ENCODE measurements at regions not wholly inside any gene's neighbourhood (a gene's known extent, or its start where the extent isn't known, plus 50 kb on each side); places are given as distances from the start of the nearest gene placed in this dataset.

GRCh38 chr1:218946147-218946546 lies 227.5 kb upstream of the LYPLAL1 start:
- H3K27ac ChIP-seq, result no peak overlapping the region
- H3K9ac ChIP-seq (ENCODE audit: insufficient read length), result no peak overlapping the region
- H3K9me3 ChIP-seq (ENCODE audit: low read depth, low read length), result no peaks in the 10 kb centered on the region
- no peak for TF ChIP-seq EZH2 (IDR thresholded peaks at IDR 0.05)
- no peak for TF ChIP-seq FOXP2 (optimal IDR thresholded peaks at IDR 0.05; ENCODE audit: control extremely low read depth, extremely low read length, insufficient read depth)
- TF ChIP-seq POLR2AphosphoS5 (IDR thresholded peaks at IDR 0.05; ENCODE audit: borderline replicate concordance, low read depth, low read length), result no peak
- DNase-seq (ENCODE audit: low read depth, low spot score), result no peak
- H3K36me3 ChIP-seq (ENCODE audit: insufficient read depth, low read length), result no peaks in the 10 kb centered on the region
- H3K4me3 ChIP-seq, result no peak overlapping the region

GRCh38 chr1:218948446-218948845 lies 225.2 kb upstream of the LYPLAL1 start:
- Histone ChIP-seq H3K9me3 (ENCODE audit: low read depth, low read length) (no peaks in the 10 kb centered on the region), H3K9ac (ENCODE audit: insufficient read length) (no peak overlapping the region), H3K4me3 (no peak overlapping the region), H3K27ac (no peak overlapping the region), H3K36me3 (ENCODE audit: insufficient read depth, low read length) (no peaks in the 10 kb centered on the region)
- TF ChIP-seq EZH2 (IDR thresholded peaks at IDR 0.05) (no peak), POLR2AphosphoS5 (IDR thresholded peaks at IDR 0.05; ENCODE audit: borderline replicate concordance, low read depth, low read length) (no peak), FOXP2 (optimal IDR thresholded peaks at IDR 0.05; ENCODE audit: control extremely low read depth, extremely low read length, insufficient read depth) (no peak)
- DNase-seq (ENCODE audit: low read depth, low spot score), result no peak

GRCh38 chr1:218953386-218953785 lies 220.3 kb upstream of the LYPLAL1 start:
- no peak overlapping the region for H3K27ac ChIP-seq
- H3K9ac ChIP-seq (ENCODE audit: insufficient read length), result no peak overlapping the region
- TF ChIP-seq EZH2 (IDR thresholded peaks at IDR 0.05) (no peak), POLR2AphosphoS5 (IDR thresholded peaks at IDR 0.05; ENCODE audit: borderline replicate concordance, low read depth, low read length) (no peak), FOXP2 (optimal IDR thresholded peaks at IDR 0.05; ENCODE audit: control extremely low read depth, extremely low read length, insufficient read depth) (no peak)
- no peak overlapping the region for H3K4me3 ChIP-seq
- DNase-seq (ENCODE audit: low read depth, low spot score), result no peak
- H3K36me3 ChIP-seq (ENCODE audit: insufficient read depth, low read length), result no peaks in the 10 kb centered on the region
- no peaks in the 10 kb centered on the region for H3K9me3 ChIP-seq (ENCODE audit: low read depth, low read length)

- no peak for DNase-seq (ENCODE audit: low read depth, low spot score)
- TF ChIP-seq EZH2 (IDR thresholded peaks at IDR 0.05), result no peak
- TF ChIP-seq FOXP2 (optimal IDR thresholded peaks at IDR 0.05; ENCODE audit: control extremely low read depth, extremely low read length, insufficient read depth), result no peak
- no peak for TF ChIP-seq POLR2AphosphoS5 (IDR thresholded peaks at IDR 0.05; ENCODE audit: borderline replicate concordance, low read depth, low read length)
- H3K9me3 ChIP-seq (ENCODE audit: low read depth, low read length), result no peaks in the 10 kb centered on the region
Measured at GRCh38 chr1:218957971-218958370, 215.7 kb upstream of the LYPLAL1 start.

DNA sequence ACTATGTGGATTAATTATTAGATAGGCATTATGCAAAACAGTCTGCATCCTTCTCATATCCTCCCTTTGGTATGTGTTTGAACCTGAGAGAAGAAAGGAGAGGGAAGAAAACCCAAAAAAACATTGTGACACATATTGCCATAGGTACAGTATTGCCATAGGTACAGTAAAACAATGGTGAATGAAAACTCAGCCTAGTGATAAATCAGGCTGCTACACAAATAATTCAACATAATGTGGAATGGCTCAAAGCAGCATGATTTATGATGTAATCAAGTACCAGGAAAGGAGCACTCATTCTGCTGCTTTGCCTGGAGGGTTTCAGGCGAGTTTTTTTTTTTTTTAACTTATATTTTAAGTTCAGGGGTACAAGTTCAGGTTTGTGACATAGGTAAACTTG lies 213.9 kb upstream of the LYPLAL1 start:
- no peak for DNase-seq (ENCODE audit: low read depth, low spot score)
- no peak overlapping the region for H3K27ac ChIP-seq
- no peak overlapping the region for H3K9ac ChIP-seq (ENCODE audit: insufficient read length)
- no peak overlapping the region for H3K4me3 ChIP-seq
- no peaks in the 10 kb centered on the region for H3K9me3 ChIP-seq (ENCODE audit: low read depth, low read length)
- no peaks in the 10 kb centered on the region for H3K36me3 ChIP-seq (ENCODE audit: insufficient read depth, low read length)
- TF ChIP-seq POLR2AphosphoS5 (IDR thresholded peaks at IDR 0.05; ENCODE audit: borderline replicate concordance, low read depth, low read length) (no peak), EZH2 (IDR thresholded peaks at IDR 0.05) (no peak), FOXP2 (optimal IDR thresholded peaks at IDR 0.05; ENCODE audit: control extremely low read depth, extremely low read length, insufficient read depth) (no peak)

More at GRCh38 chr1:218957971-218958370, 215.7 kb upstream of the LYPLAL1 start:
- H3K27ac ChIP-seq, result no peak overlapping the region
- H3K4me3 ChIP-seq, result no peak overlapping the region
- no peak overlapping the region for H3K9ac ChIP-seq (ENCODE audit: insufficient read length)
- H3K36me3 ChIP-seq (ENCODE audit: insufficient read depth, low read length), result no peaks in the 10 kb centered on the region

- no peak for DNase-seq (ENCODE audit: low read depth, low spot score)
- H3K27ac ChIP-seq, result no peak overlapping the region
- H3K4me3 ChIP-seq, result no peak overlapping the region
- H3K36me3 ChIP-seq (ENCODE audit: insufficient read depth, low read length), result no peaks in the 10 kb centered on the region
- TF ChIP-seq EZH2 (IDR thresholded peaks at IDR 0.05) (no peak), POLR2AphosphoS5 (IDR thresholded peaks at IDR 0.05; ENCODE audit: borderline replicate concordance, low read depth, low read length) (no peak), FOXP2 (optimal IDR thresholded peaks at IDR 0.05; ENCODE audit: control extremely low read depth, extremely low read length, insufficient read depth) (no peak)
- no peaks in the 10 kb centered on the region for H3K9me3 ChIP-seq (ENCODE audit: low read depth, low read length)
- H3K9ac ChIP-seq (ENCODE audit: insufficient read length), result no peak overlapping the region
Measured at GRCh38 chr1:218964471-218965185, 209.1 kb upstream of the LYPLAL1 start.

DNA sequence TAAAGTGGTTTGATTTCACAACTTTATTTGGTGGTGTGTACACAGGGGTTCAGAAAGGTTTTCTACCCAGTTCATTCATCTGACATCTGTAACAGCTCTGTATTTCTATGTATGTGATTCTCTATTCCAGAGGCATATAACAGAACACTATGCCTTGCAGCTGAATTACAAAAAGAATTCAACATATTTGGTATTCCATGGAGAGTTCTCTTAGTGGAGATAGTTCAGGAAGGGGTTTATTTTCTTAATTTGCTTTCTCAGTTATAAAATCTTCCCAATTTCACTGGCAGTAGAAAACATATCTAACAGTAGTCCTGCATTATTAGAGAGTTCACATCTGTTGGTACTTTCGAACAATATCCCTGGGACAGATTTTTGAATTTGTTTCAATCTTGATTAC lies 207.9 kb upstream of the LYPLAL1 start:
- TF ChIP-seq FOXP2 (optimal IDR thresholded peaks at IDR 0.05; ENCODE audit: control extremely low read depth, extremely low read length, insufficient read depth) (no peak), EZH2 (IDR thresholded peaks at IDR 0.05) (no peak), POLR2AphosphoS5 (IDR thresholded peaks at IDR 0.05; ENCODE audit: borderline replicate concordance, low read depth, low read length) (no peak)
- H3K9me3 ChIP-seq (ENCODE audit: low read depth, low read length), result no peaks in the 10 kb centered on the region
- DNase-seq (ENCODE audit: low read depth, low spot score), result no peak

GRCh38 chr1:218967254-218967653 lies 206.4 kb upstream of the LYPLAL1 start:
- Histone ChIP-seq H3K4me3 (no peak overlapping the region), H3K9me3 (ENCODE audit: low read depth, low read length) (no peaks in the 10 kb centered on the region), H3K27ac (no peak overlapping the region), H3K36me3 (ENCODE audit: insufficient read depth, low read length) (no peaks in the 10 kb centered on the region), H3K9ac (ENCODE audit: insufficient read length) (no peak overlapping the region)
- TF ChIP-seq EZH2 (IDR thresholded peaks at IDR 0.05), result no peak
- no peak for TF ChIP-seq FOXP2 (optimal IDR thresholded peaks at IDR 0.05; ENCODE audit: control extremely low read depth, extremely low read length, insufficient read depth)
- TF ChIP-seq POLR2AphosphoS5 (IDR thresholded peaks at IDR 0.05; ENCODE audit: borderline replicate concordance, low read depth, low read length), result no peak
- DNase-seq (ENCODE audit: low read depth, low spot score), result no peak

More for the DNA sequence above, 207.9 kb upstream of the LYPLAL1 start:
- H3K9ac ChIP-seq (ENCODE audit: insufficient read length), result no peak overlapping the region
- H3K27ac ChIP-seq, result no peak overlapping the region
- H3K4me3 ChIP-seq, result no peak overlapping the region
- H3K36me3 ChIP-seq (ENCODE audit: insufficient read depth, low read length), result no peaks in the 10 kb centered on the region

DNA sequence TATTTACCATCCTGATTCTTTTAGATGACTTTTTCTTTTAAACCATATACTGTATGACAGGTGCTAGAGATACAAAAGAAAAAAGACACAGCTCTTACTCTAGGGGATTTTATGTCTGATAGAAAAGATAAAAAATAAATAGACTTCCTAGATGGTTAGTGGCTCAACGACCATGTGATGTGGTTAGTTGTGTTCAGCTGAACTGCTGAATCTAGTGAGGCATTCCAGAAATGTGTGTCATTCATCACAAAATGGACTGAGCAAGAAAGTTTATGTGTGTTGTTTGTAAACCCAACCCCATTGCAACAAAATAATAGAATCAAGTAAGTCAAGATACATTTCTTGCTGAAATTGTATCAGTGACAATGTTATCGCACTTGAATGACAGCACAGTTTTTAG lies 205.8 kb upstream of the LYPLAL1 start:
- no peaks in the 10 kb centered on the region for H3K9me3 ChIP-seq (ENCODE audit: low read depth, low read length)
- no peak for DNase-seq (ENCODE audit: low read depth, low spot score)
- no peaks in the 10 kb centered on the region for H3K36me3 ChIP-seq (ENCODE audit: insufficient read depth, low read length)
- no peak overlapping the region for H3K27ac ChIP-seq
- H3K9ac ChIP-seq (ENCODE audit: insufficient read length), result no peak overlapping the region
- H3K4me3 ChIP-seq, result no peak overlapping the region
- TF ChIP-seq FOXP2 (optimal IDR thresholded peaks at IDR 0.05; ENCODE audit: control extremely low read depth, extremely low read length, insufficient read depth) (no peak), EZH2 (IDR thresholded peaks at IDR 0.05) (no peak), POLR2AphosphoS5 (IDR thresholded peaks at IDR 0.05; ENCODE audit: borderline replicate concordance, low read depth, low read length) (no peak)
